CD4-positive, alpha-beta T cell (primary cell): ENCODE measurements at regions not wholly inside any gene's neighbourhood (a gene's known extent, or its start where the extent isn't known, plus 50 kb on each side); places are given as distances from the start of the nearest gene placed in this dataset.

Experiments used
- ATAC-seq: fragments of 200-7000 bp; cut with Tn5 transposase; one replicate; pipeline ENCODE4 v1.10.0; 2022; ENCODE audit warnings: mild to moderate bottlenecking; ENCODE audit not compliant: poor library complexity
- CTCF ChIA-PET: fragments of 350-600 bp; sonication (Branson Sonifier 250); formaldehyde crosslinking; loops from one replicate; lab custom pipeline; 2021; ENCODE audit warnings: antibody characterized with exemption, inconsistent platforms; lab: Charles Lee
- POLR2A ChIA-PET: fragments of 350-600 bp; sonication (Branson Sonifier 250); formaldehyde crosslinking; loops from one replicate; lab custom pipeline; 2021; ENCODE audit warnings: antibody characterized with exemption, inconsistent platforms; lab: Charles Lee
- DNase-seq, 14 experiments: peaks; one replicate each; pipeline ENCODE4 v3.0.0-alpha.2; 2013 to 2020; ENCODE audit warnings: mixed read lengths in 2 of 14
- H3K27ac ChIP-seq, 2 donors: one replicate each; pipeline versions ENCODE4 v1.5.1 to v1.7.0; 2013; ENCODE audit warnings: low read length in 2 of 2, low read depth in 1 of 2, mild to moderate bottlenecking in 1 of 2
- H3K27me3 ChIP-seq, 2 experiments: 1 replicate in 1 of 2; 2 replicates in 1 of 2; pipeline versions ENCODE4 v1.6.1 to v1.7.0; 2013; ENCODE audit warnings: low read length in 2 of 2, control low read depth in 1 of 2, mild to moderate bottlenecking in 1 of 2, moderate library complexity in 1 of 2; ENCODE audit not compliant: insufficient read depth in 2 of 2, control insufficient read depth in 1 of 2
- H3K36me3 ChIP-seq: one replicate; pipeline ENCODE4 v1.6.1; 2013; ENCODE audit warnings: low read length, control low read depth; ENCODE audit not compliant: insufficient read depth
- H3K4me1 ChIP-seq: one replicate; pipeline ENCODE4 v1.6.1; 2013; ENCODE audit warnings: low read length, control low read depth; ENCODE audit not compliant: insufficient read depth
- H3K4me3 ChIP-seq: one replicate; pipeline ENCODE4 v1.5.1; 2013; ENCODE audit warnings: mild to moderate bottlenecking, low read length, moderate library complexity
- H3K9me3 ChIP-seq, 2 experiments: 1 replicate in 1 of 2; 2 replicates in 1 of 2; pipeline versions ENCODE4 v1.6.1 to v1.7.0; 2013; ENCODE audit warnings: low read length in 2 of 2, mild to moderate bottlenecking in 2 of 2, control low read depth in 1 of 2, moderate library complexity in 1 of 2; ENCODE audit not compliant: control insufficient read depth in 1 of 2, insufficient read depth in 1 of 2
- H3K27ac Mint-ChIP-seq: one replicate; pipeline ENCODE4 v1.8.0; 2020; ENCODE audit warnings: mixed read lengths
- H3K27me3 Mint-ChIP-seq: one replicate; pipeline ENCODE4 v1.8.0; 2021; ENCODE audit warnings: mixed read lengths
- H3K36me3 Mint-ChIP-seq: one replicate; pipeline ENCODE4 v1.8.0; 2021; ENCODE audit warnings: low read depth, mixed read lengths
- H3K4me1 Mint-ChIP-seq: one replicate; pipeline ENCODE4 v1.8.0; 2021; ENCODE audit warnings: low read depth, mixed read lengths
- H3K4me3 Mint-ChIP-seq: one replicate; pipeline ENCODE4 v1.8.0; 2020; ENCODE audit warnings: mild to moderate bottlenecking, mixed read lengths
- H3K9me3 Mint-ChIP-seq: one replicate; pipeline ENCODE4 v1.8.0; 2020; ENCODE audit warnings: mixed read lengths
- intact Hi-C, 2 experiments: fragments of 100-400 bp; cut with DNase I in 1 of 2; cut with micrococcal nuclease in 1 of 2; formaldehyde crosslinking; loops; one replicate each; pipeline versions ENCODE4 v1.15.1 to v1.9.0; 2023 to 2025; cut with DNase I, micrococcal nuclease
- TF ChIP-seq, protein P1 (sequence below): fragments of 200-600 bp; IDR thresholded peaks from one replicate; pipeline ENCODE4 v1.8.0; 2022; ENCODE audit warnings: antibody characterized with exemption, mild to moderate bottlenecking

DNA sequence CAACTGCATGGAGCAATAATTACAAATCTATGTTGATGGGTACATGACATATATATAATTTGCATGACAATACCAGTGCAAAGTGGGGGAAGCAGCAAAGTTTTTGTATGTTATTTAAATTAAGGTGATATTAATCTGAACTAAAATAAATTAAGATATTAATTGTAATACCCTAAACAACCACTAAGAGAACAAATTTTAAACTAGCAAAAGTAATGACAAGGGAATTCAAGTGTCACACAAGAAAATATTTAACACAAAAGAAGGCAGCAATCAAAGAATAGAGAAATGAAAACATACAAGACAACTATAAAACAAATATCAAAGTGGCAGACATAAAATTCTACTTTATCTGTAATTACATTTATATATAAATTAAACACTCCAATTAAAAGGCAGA is 2003.4 kb downstream of the MAT2B start:
- Histone ChIP-seq H3K4me3 (no peak overlapping the region), H3K9me3 (peaks cover 5 to 6% of the 10 kb centered on the region in 2 experiments), H3K27ac (no peak overlapping the region), H3K27me3 (no peaks in the 10 kb centered on the region), H3K4me1 (no peaks in the 10 kb centered on the region), H3K36me3 (no peaks in the 10 kb centered on the region)
- TF ChIP-seq, protein P1, sequence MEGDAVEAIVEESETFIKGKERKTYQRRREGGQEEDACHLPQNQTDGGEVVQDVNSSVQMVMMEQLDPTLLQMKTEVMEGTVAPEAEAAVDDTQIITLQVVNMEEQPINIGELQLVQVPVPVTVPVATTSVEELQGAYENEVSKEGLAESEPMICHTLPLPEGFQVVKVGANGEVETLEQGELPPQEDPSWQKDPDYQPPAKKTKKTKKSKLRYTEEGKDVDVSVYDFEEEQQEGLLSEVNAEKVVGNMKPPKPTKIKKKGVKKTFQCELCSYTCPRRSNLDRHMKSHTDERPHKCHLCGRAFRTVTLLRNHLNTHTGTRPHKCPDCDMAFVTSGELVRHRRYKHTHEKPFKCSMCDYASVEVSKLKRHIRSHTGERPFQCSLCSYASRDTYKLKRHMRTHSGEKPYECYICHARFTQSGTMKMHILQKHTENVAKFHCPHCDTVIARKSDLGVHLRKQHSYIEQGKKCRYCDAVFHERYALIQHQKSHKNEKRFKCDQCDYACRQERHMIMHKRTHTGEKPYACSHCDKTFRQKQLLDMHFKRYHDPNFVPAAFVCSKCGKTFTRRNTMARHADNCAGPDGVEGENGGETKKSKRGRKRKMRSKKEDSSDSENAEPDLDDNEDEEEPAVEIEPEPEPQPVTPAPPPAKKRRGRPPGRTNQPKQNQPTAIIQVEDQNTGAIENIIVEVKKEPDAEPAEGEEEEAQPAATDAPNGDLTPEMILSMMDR = no peak
- DNase-seq (no peak), ATAC-seq (no peak)
- ChIA-PET POLR2A (no interaction called here), CTCF (no interaction called here)
- Mint-ChIP-seq H3K27ac (no peak overlapping the region), H3K36me3 (no peaks in the 10 kb centered on the region), H3K4me3 (no peak overlapping the region), H3K4me1 (no peaks in the 10 kb centered on the region), H3K27me3 (no peaks in the 10 kb centered on the region), H3K9me3 (peaks cover 14% of the 10 kb centered on the region)
- intact Hi-C loops = no loop called here

DNA sequence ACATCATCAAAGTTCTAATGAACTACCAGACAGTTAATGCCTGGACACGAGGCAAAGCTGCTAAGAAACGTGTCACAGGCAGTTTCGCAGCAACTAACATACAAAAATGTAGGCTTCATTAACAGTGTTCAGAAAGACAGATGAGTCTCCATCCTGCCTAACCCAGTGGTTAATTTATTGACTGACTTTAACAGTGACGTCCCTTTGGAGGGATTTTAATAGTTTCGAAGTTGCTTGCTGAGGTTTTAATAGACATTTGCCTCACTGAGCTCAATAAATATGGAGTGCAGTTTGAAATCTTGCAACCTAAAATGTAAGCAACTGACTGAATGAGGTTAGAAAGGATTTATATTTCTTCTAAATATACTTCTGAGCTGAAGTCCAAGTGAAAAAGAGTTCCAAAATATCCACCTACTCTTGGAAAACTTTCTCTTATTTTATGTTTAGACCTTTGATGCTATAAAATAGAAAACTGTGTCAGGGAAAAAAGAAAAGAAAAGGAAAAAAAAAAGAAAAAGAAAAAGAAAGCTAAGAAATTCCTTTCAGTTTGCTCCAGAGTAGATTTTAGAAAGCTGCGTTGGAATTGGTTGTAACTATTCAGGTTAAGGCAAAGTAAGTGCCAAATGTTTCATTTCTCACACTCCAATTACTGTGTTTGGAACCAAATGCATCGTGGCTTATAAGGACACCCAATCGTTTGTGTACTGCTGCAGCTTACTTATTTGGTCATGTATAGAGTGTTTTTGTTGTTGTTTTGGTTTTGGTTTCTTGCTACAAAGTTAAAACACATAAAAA is 2016.6 kb downstream of the MAT2B start:
- Mint-ChIP-seq H3K4me1 (no peaks in the 10 kb centered on the region), H3K27ac (no peak overlapping the region), H3K4me3 (no peak overlapping the region), H3K27me3 (no peaks in the 10 kb centered on the region), H3K9me3 (no peaks in the 10 kb centered on the region), H3K36me3 (no peaks in the 10 kb centered on the region)
- H3K4me3 ChIP-seq = no peak overlapping the region
- no peaks in the 10 kb centered on the region for H3K27me3 ChIP-seq
- H3K4me1 ChIP-seq = no peaks in the 10 kb centered on the region
- DNase-seq = no peak
- no peak for ATAC-seq
- no peak overlapping the region for H3K27ac ChIP-seq
- intact Hi-C loops = no loop called here
- TF ChIP-seq, protein P1 = no peak
- peaks cover 0 to 18% of the 10 kb centered on the region in 2 experiments for H3K9me3 ChIP-seq
- ChIA-PET POLR2A (no interaction called here), CTCF (no interaction called here)
- no peaks in the 10 kb centered on the region for H3K36me3 ChIP-seq

DNA sequence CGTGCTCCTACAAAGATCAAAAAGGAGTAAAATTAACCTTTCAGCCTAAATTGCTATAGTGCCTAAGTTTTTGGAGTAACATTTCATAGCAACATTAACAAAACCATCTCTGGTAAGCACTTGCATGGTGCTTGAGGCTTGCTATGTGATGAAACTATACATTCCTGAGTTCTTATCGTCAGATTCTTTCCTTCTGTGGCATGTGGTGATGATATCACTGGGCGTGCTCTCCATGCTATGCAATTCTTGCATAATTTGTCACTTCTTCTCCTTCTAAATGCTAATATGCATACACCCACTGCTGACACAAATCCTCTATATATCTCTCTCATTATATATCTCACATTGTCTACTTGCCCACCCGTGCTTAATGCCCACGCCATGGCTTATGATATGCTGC is 2019.9 kb downstream of the MAT2B start:
- intact Hi-C loops = no loop called here
- no peak for ATAC-seq
- Histone ChIP-seq H3K36me3 (no peaks in the 10 kb centered on the region), H3K4me1 (no peaks in the 10 kb centered on the region), H3K27me3 (no peaks in the 10 kb centered on the region), H3K4me3 (no peak overlapping the region), H3K9me3 (peaks cover 0 to 15% of the 10 kb centered on the region in 2 experiments), H3K27ac (no peak overlapping the region)
- TF ChIP-seq, protein P1 = no peak
- no peak for DNase-seq
- CTCF ChIA-PET = no interaction called here
- Mint-ChIP-seq H3K9me3 (peaks cover 3% of the 10 kb centered on the region), H3K36me3 (no peaks in the 10 kb centered on the region), H3K27ac (no peak overlapping the region), H3K27me3 (no peaks in the 10 kb centered on the region), H3K4me1 (no peaks in the 10 kb centered on the region), H3K4me3 (no peak overlapping the region)
- POLR2A ChIA-PET = no interaction called here
